GM21619 (cell line): ENCODE measurements at regions not wholly inside any gene's neighbourhood (a gene's known extent, or its start where the extent isn't known, plus 50 kb on each side); places are given as distances from the start of the nearest gene placed in this dataset.
"Not testable (repeated sequence)": the region's sequence is repeated elsewhere in the genome, so short reads cannot be mapped to it uniquely, and the experiment has no call there.

Experiments used
- ATAC-seq: cut with Tn5 transposase; IDR thresholded peaks from one replicate; pipeline ENCODE4 v1.9.1; 2021; ENCODE audit not compliant: unreplicated experiment

- ATAC-seq, result no peak
Observed at GRCh38 chr5:85517386-85517785, 1100.4 kb upstream of the COX7C start.

- ATAC-seq, result no peak
Observed at GRCh38 chr5:85533341-85534047, 1084.2 kb upstream of the COX7C start.

GRCh38 chr5:85538362-85538761, 1079.4 kb upstream of the COX7C start:
- no peak for ATAC-seq

- no peak for ATAC-seq
Observed at GRCh38 chr5:85545129-85545528, 1072.6 kb upstream of the COX7C start.

GRCh38 chr5:85549229-85549628, 1068.5 kb upstream of the COX7C start:
- ATAC-seq, result no peak

- ATAC-seq, result no peak
Observed at GRCh38 chr5:85549836-85550599, 1067.7 kb upstream of the COX7C start.

GRCh38 chr5:85556464-85556863, 1061.3 kb upstream of the COX7C start:
- no peak for ATAC-seq

GRCh38 chr5:85576666-85577065, 1041.1 kb upstream of the COX7C start:
- no peak for ATAC-seq

GRCh38 chr5:85587806-85588205, 1029.9 kb upstream of the COX7C start:
- not testable (repeated sequence) for ATAC-seq

- not testable (repeated sequence) for ATAC-seq
Observed at GRCh38 chr5:85588268-85588667, 1029.5 kb upstream of the COX7C start.

- no peak for ATAC-seq
Observed at GRCh38 chr5:85590764-85591163, 1027.0 kb upstream of the COX7C start.

- no peak for ATAC-seq
Observed at GRCh38 chr5:85591311-85591710, 1026.4 kb upstream of the COX7C start.

GRCh38 chr5:85602843-85603242, 1014.9 kb upstream of the COX7C start:
- ATAC-seq, result no peak

- no peak for ATAC-seq
Observed at GRCh38 chr5:85604378-85604777, 1013.4 kb upstream of the COX7C start.

- no peak for ATAC-seq
Observed at GRCh38 chr5:85604786-85605185, 1013.0 kb upstream of the COX7C start.

- ATAC-seq, result no peak
Observed at GRCh38 chr5:85605381-85605780, 1012.4 kb upstream of the COX7C start.

GRCh38 chr5:85614489-85614888, 1003.3 kb upstream of the COX7C start:
- no peak for ATAC-seq

GRCh38 chr5:85621668-85622067, 996.1 kb upstream of the COX7C start:
- no peak for ATAC-seq

GRCh38 chr5:85628153-85628552, 989.6 kb upstream of the COX7C start:
- no peak for ATAC-seq

- not testable (repeated sequence) for ATAC-seq
Observed at GRCh38 chr5:85638495-85639125, 979.1 kb upstream of the COX7C start.

GRCh38 chr5:85646036-85646435, 971.7 kb upstream of the COX7C start:
- ATAC-seq, result no peak

- ATAC-seq, result no peak
Observed at GRCh38 chr5:85646641-85647040, 971.1 kb upstream of the COX7C start.
